Type B pancreatic cell (in vitro differentiated cells): ENCODE measurements at regions not wholly inside any gene's neighbourhood (a gene's known extent, or its start where the extent isn't known, plus 50 kb on each side); places are given as distances from the start of the nearest gene placed in this dataset.
A peak's percentile ranks its signal among the peaks of the same experiment; 100 is the strongest.

Experiments used
- DNase-seq: peaks from one replicate; pipeline ENCODE4 v3.0.0; 2021; ENCODE audit warnings: mixed read lengths; ENCODE audit not compliant: unreplicated experiment; ENCODE audit errors: extremely low spot score
- H3K27ac Mint-ChIP-seq: 2 replicates; pipeline ENCODE4 v1.8.0; 2021; ENCODE audit warnings: mild to moderate bottlenecking, mixed read lengths
- H3K27me3 Mint-ChIP-seq: 2 replicates; pipeline ENCODE4 v1.8.0; 2021; ENCODE audit warnings: mixed read lengths
- H3K36me3 Mint-ChIP-seq: 2 replicates; pipeline ENCODE4 v1.8.0; 2021; ENCODE audit warnings: mixed read lengths
- H3K4me1 Mint-ChIP-seq: one replicate; pipeline ENCODE4 v1.8.0; 2021; ENCODE audit warnings: mixed read lengths; ENCODE audit not compliant: unreplicated experiment
- H3K4me3 Mint-ChIP-seq: 2 replicates; pipeline ENCODE4 v1.8.0; 2021; ENCODE audit warnings: mild to moderate bottlenecking, mixed read lengths
- H3K9me3 Mint-ChIP-seq: 2 replicates; pipeline ENCODE4 v1.8.0; 2021; ENCODE audit warnings: mixed read lengths
- CTCF ChIP-seq: fragments of 200-600 bp; sonication (generic); conservative IDR thresholded peaks from 2 replicates; pipeline ENCODE4 v1.5.0; 2021; ENCODE audit warnings: antibody characterized with exemption, mild to moderate bottlenecking

GRCh38 chr7:155205368-155206317 is 92.0 kb upstream of the INSIG1 start:
- H3K36me3 Mint-ChIP-seq = no peaks in the 10 kb centered on the region
- DNase-seq = no peak

GRCh38 chr7:155206318-155207020 is 91.2 kb upstream of the INSIG1 start:
- no peaks in the 10 kb centered on the region for H3K9me3 Mint-ChIP-seq
- no peaks in the 10 kb centered on the region for H3K36me3 Mint-ChIP-seq
- no peak for TF ChIP-seq CTCF
- no peaks in the 10 kb centered on the region for H3K27me3 Mint-ChIP-seq
- H3K4me1 Mint-ChIP-seq = peaks cover 15% of the 10 kb centered on the region
- no peak overlapping the region for H3K4me3 Mint-ChIP-seq
- H3K27ac Mint-ChIP-seq = peak overlapping the region; percentile 29
- no peak for DNase-seq

More at GRCh38 chr7:155205368-155206317, 92.0 kb upstream of the INSIG1 start:
- H3K27me3 Mint-ChIP-seq = no peaks in the 10 kb centered on the region
- TF ChIP-seq CTCF = no peak
- no peaks in the 10 kb centered on the region for H3K9me3 Mint-ChIP-seq
- H3K27ac Mint-ChIP-seq = peak overlapping the region; percentile 29
- peak overlapping the region; percentile 21 for H3K4me3 Mint-ChIP-seq
- peaks cover 15% of the 10 kb centered on the region for H3K4me1 Mint-ChIP-seq

GRCh38 chr7:155207326-155208002 is 90.2 kb upstream of the INSIG1 start:
- Mint-ChIP-seq H3K36me3 (no peaks in the 10 kb centered on the region), H3K4me3 (peak overlapping the region; percentile 34), H3K27ac (peak overlapping the region; percentile 72), H3K4me1 (peaks cover 15% of the 10 kb centered on the region), H3K27me3 (no peaks in the 10 kb centered on the region), H3K9me3 (no peaks in the 10 kb centered on the region)
- no peak for TF ChIP-seq CTCF
- no peak for DNase-seq

- no peak for DNase-seq
- no peak overlapping the region for H3K27ac Mint-ChIP-seq
- no peak for TF ChIP-seq CTCF
Measured at GRCh38 chr7:155208681-155209477, 88.8 kb upstream of the INSIG1 start.

More at GRCh38 chr7:155208681-155209477, 88.8 kb upstream of the INSIG1 start:
- Mint-ChIP-seq H3K4me1 (peaks cover 19% of the 10 kb centered on the region), H3K4me3 (no peak overlapping the region), H3K9me3 (no peaks in the 10 kb centered on the region), H3K27me3 (no peaks in the 10 kb centered on the region), H3K36me3 (no peaks in the 10 kb centered on the region)
